ENCODE measurements at regions not wholly inside any gene's neighbourhood (a gene's known extent, or its start where the extent isn't known, plus 50 kb on each side); places are given as distances from the start of the nearest gene placed in this dataset.

- TF ChIP-seq POLR2AphosphoS5 (IDR thresholded peaks at IDR 0.05), result no peak
- TF ChIP-seq, protein P1, sequence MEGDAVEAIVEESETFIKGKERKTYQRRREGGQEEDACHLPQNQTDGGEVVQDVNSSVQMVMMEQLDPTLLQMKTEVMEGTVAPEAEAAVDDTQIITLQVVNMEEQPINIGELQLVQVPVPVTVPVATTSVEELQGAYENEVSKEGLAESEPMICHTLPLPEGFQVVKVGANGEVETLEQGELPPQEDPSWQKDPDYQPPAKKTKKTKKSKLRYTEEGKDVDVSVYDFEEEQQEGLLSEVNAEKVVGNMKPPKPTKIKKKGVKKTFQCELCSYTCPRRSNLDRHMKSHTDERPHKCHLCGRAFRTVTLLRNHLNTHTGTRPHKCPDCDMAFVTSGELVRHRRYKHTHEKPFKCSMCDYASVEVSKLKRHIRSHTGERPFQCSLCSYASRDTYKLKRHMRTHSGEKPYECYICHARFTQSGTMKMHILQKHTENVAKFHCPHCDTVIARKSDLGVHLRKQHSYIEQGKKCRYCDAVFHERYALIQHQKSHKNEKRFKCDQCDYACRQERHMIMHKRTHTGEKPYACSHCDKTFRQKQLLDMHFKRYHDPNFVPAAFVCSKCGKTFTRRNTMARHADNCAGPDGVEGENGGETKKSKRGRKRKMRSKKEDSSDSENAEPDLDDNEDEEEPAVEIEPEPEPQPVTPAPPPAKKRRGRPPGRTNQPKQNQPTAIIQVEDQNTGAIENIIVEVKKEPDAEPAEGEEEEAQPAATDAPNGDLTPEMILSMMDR (IDR thresholded peaks at IDR 0.05), result no peak
- no peak for TF ChIP-seq POLR2A (IDR thresholded peaks at IDR 0.05)
Measured at GRCh38 chr1:163973586-163973985, 585.4 kb upstream of the PBX1 start.
